ENCODE measurements at regions not wholly inside any gene's neighbourhood (a gene's known extent, or its start where the extent isn't known, plus 50 kb on each side); places are given as distances from the start of the nearest gene placed in this dataset.

- TF ChIP-seq CTCF (IDR thresholded peaks at IDR 0.05; ENCODE audit: insufficient read depth, low read length, poor library complexity, severe bottlenecking) (no peak), EZH2phosphoT487 (conservative IDR thresholded peaks at IDR 0.05; ENCODE audit: low read length) (no peak)
These were observed 324.2 kb downstream of the BMP2 start for GRCh38 chr20:7091655-7092054.
